Adrenal gland (tissue), 9 donors: ENCODE measurements at regions not wholly inside any gene's neighbourhood (a gene's known extent, or its start where the extent isn't known, plus 50 kb on each side); places are given as distances from the start of the nearest gene placed in this dataset.

Source experiments
- DNase-seq, 7 donors: peaks; one replicate each; pipeline ENCODE4 v3.0.0-alpha.2; 2019 to 2020
- H3K27ac ChIP-seq, 5 donors: fragments of 200-600 bp; sonication (generic) in 4 of 5; 1 replicate in 3 of 5; 2 replicates in 2 of 5; pipeline versions ENCODE4 v1.5.1 to v1.8.0; 2016 to 2020; ENCODE audit warnings: mild to moderate bottlenecking in 1 of 5
- H3K27me3 ChIP-seq: fragments of 200-600 bp; 2 replicates; pipeline ENCODE4 v1.8.0; 2021
- H3K36me3 ChIP-seq, 2 donors: fragments of 200-600 bp; replicated peaks in 1 of 2; 1 replicate in 1 of 2; 2 replicates in 1 of 2; pipeline versions ENCODE4 v1.5.1 to v1.8.0; 2018 to 2022
- H3K4me1 ChIP-seq, 2 donors: fragments of 200-600 bp; replicated peaks in 1 of 2; 1 replicate in 1 of 2; 2 replicates in 1 of 2; pipeline versions ENCODE4 v1.5.1 to v1.8.0; 2018 to 2021
- H3K4me3 ChIP-seq, 4 donors: fragments of 200-600 bp; sonication (generic) in 3 of 4; one replicate each; pipeline ENCODE4 v1.5.1; 2016 to 2018
- H3K9me3 ChIP-seq, 3 donors: fragments of 200-600 bp; sonication (generic) in 1 of 3; replicated peaks in 1 of 3; 1 replicate in 2 of 3; 2 replicates in 1 of 3; pipeline versions ENCODE4 v1.5.1 to v1.8.0; 2016 to 2021
- CTCF ChIP-seq, 6 experiments: fragments of 450-650 bp in 4 of 6; fragments of 200-600 bp in 2 of 6; sonication (generic) in 1 of 6; IDR thresholded peaks; 1 replicate in 5 of 6; 2 replicates in 1 of 6; pipeline versions ENCODE4 v1.5.1 to v1.8.0; 2016 to 2021; ENCODE audit warnings: antibody characterized with exemption in 6 of 6, mild to moderate bottlenecking in 2 of 6, moderate library complexity in 1 of 6
- POLR2A ChIP-seq, 2 donors: fragments of 450-650 bp; IDR thresholded peaks; one replicate each; pipeline ENCODE4 v1.6.1; 2017; ENCODE audit warnings: antibody characterized with exemption in 2 of 2, mild to moderate bottlenecking in 2 of 2, moderate library complexity in 1 of 2
- WGBS, 4 donors: extraction: QIAGEN DNeasy Blood & Tissue Kit in 2 of 4; methylation state at CpG; one replicate each; pipeline versions ENCODE4 v1.1.5 to v1.1.7; 2013 to 2017; 5-methylcytosine and 5-hydroxymethylcytosine counted together
- intact Hi-C, 2 donors: fragments of 100-400 bp; cut with DNase I; formaldehyde crosslinking; loops; one replicate each; pipeline versions ENCODE4 v1.14.1 to v1.15.0; 2022 to 2023
- donor health status: healthy with polysubstance abuse.
- donor health status: Bipolar disorder and iron deficiency.
- donor health status: DM: yes; HTN: yes; CAD: no.
- donor health status: DM: no; HTN: no; CAD: no.
- donor health status: DM: no; HTN: no; CAD: no.

DNA sequence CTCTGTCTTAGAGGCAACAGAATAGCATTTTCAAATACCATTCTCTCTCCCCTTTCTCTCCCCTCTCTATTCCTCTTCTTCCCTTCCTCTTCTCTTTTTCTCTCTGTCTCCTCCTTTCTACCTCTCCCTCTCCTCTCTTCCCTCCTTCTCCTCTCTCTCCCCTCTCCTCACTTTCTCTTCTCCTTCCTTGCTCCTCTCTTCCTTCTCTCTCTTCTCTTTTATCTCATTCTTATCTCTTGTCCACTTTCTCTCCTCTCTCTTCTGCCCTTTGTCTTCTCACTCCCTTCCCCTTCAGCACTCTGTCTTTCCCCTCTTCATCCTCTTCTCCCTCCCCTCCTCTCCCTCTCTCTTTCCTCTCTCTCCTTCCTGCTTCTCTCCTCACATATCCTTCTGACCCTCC, 2265.8 kb upstream of the TENM3 start:
- Histone ChIP-seq H3K4me3 (no peak overlapping the region), H3K27ac (no peak overlapping the region), H3K4me1 (peaks cover 0 to 11% of the 10 kb centered on the region in 2 donors), H3K27me3 (no peaks in the 10 kb centered on the region), H3K36me3 (no peaks in the 10 kb centered on the region), H3K9me3 (no peaks in the 10 kb centered on the region)
- DNase-seq: no peak
- no peak for TF ChIP-seq CTCF (IDR thresholded peaks at IDR 0.05)
- TF ChIP-seq POLR2A (IDR thresholded peaks at IDR 0.05): no peak
- intact Hi-C loops: no loop called here

- peaks cover 0 to 11% of the 10 kb centered on the region in 2 donors for H3K4me1 ChIP-seq
- H3K9me3 ChIP-seq: no peaks in the 10 kb centered on the region
- no peaks in the 10 kb centered on the region for H3K36me3 ChIP-seq
- no peak overlapping the region for H3K27ac ChIP-seq
- TF ChIP-seq POLR2A (IDR thresholded peaks at IDR 0.05) (no peak), CTCF (IDR thresholded peaks at IDR 0.05) (no peak)
- no peak overlapping the region for H3K4me3 ChIP-seq
- intact Hi-C loops: no loop called here
- no peak for DNase-seq
- no peaks in the 10 kb centered on the region for H3K27me3 ChIP-seq
These were observed 2262.0 kb upstream of the TENM3 start for GRCh38 chr4:179981161-179981560.

DNA sequence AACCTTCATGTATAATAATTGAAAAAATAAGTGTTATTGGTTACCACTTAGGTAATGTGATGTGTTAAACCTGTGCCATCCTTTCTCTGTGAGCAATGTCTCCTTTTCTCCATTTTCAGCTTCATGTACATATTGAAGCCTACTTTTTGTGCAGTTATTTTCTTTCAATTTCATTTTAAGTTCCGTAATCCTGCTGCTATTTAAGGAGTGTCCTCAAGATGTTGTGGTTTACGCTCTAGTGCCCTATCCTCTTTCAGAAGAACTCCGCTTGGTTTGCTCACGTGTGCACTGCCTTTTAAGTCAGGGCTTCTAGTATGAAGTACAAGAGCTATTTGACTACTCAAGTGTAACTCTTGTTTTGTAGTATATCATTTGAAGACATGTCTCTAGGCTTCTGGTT, 2253.2 kb upstream of the TENM3 start:
- WGBS, 4 donors: 67 to 91% (median 86%) methylated on average over 4 of the region's 4 CpGs

DNA sequence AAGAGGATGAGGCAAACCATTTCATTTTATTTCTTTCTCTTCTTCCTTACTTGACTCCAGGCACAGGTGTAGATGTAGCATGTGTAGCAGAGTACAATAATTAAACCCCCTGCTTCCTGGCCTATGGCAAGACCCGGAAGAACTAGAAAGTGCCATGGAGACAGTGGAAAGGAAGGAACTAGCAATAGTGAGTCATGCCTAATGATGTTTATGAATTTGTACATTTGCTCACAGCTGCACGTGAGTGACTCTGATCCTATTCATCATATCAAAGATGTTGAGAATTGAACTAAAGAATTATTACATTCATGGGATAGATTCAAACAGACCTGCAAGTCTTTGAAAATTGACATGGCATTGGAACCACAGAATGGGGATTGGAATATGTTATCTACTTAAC, 2233.9 kb upstream of the TENM3 start:
- no peaks in the 10 kb centered on the region for H3K36me3 ChIP-seq
- no peak for DNase-seq
- no peak for TF ChIP-seq POLR2A (IDR thresholded peaks at IDR 0.05)
- TF ChIP-seq CTCF (IDR thresholded peaks at IDR 0.05): no peak
- no peaks in the 10 kb centered on the region for H3K4me1 ChIP-seq
- H3K9me3 ChIP-seq: no peaks in the 10 kb centered on the region
- H3K4me3 ChIP-seq: no peak overlapping the region
- H3K27ac ChIP-seq: no peak overlapping the region
- intact Hi-C loops: no loop called here
- WGBS, 4 donors: 73 to 87% (median 79%) methylated on average over 2 of the region's 2 CpGs
- no peaks in the 10 kb centered on the region for H3K27me3 ChIP-seq

More for the DNA sequence above, 2253.2 kb upstream of the TENM3 start:
- TF ChIP-seq POLR2A (IDR thresholded peaks at IDR 0.05): no peak
- no peak for TF ChIP-seq CTCF (IDR thresholded peaks at IDR 0.05)
- H3K9me3 ChIP-seq: no peaks in the 10 kb centered on the region
- H3K4me3 ChIP-seq: no peak overlapping the region
- no peak for DNase-seq
- no peaks in the 10 kb centered on the region for H3K27me3 ChIP-seq
- H3K27ac ChIP-seq: no peak overlapping the region
- no peaks in the 10 kb centered on the region for H3K4me1 ChIP-seq
- no peaks in the 10 kb centered on the region for H3K36me3 ChIP-seq
- intact Hi-C loops: no loop called here
